ENCODE measurements at regions not wholly inside any gene's neighbourhood (a gene's known extent, or its start where the extent isn't known, plus 50 kb on each side); places are given as distances from the start of the nearest gene placed in this dataset.

- no peak for DNase-seq (ENCODE audit: low spot score)
These were observed 84.2 kb upstream of the TMEM18 start for GRCh38 chr2:761384-761783.

- DNase-seq (ENCODE audit: low spot score): no peak
These were observed 82.8 kb upstream of the TMEM18 start for GRCh38 chr2:760001-760400.

GRCh38 chr2:758073-758820 lies 81.0 kb upstream of the TMEM18 start:
- no peak for DNase-seq (ENCODE audit: low spot score)

GRCh38 chr2:753123-753522 lies 75.9 kb upstream of the TMEM18 start:
- no peak for DNase-seq (ENCODE audit: low spot score)

- no peak for DNase-seq (ENCODE audit: low spot score)
These were observed 74.3 kb upstream of the TMEM18 start for GRCh38 chr2:751474-751873.

- no peak for DNase-seq (ENCODE audit: low spot score)
These were observed 73.4 kb upstream of the TMEM18 start for GRCh38 chr2:750628-751027.

GRCh38 chr2:747762-748351 lies 70.7 kb upstream of the TMEM18 start:
- DNase-seq (ENCODE audit: low spot score): no peak

GRCh38 chr2:746697-747096 lies 69.5 kb upstream of the TMEM18 start:
- DNase-seq (ENCODE audit: low spot score): no peak

GRCh38 chr2:744088-744487 lies 66.9 kb upstream of the TMEM18 start:
- no peak for DNase-seq (ENCODE audit: low spot score)

- DNase-seq (ENCODE audit: low spot score): no peak
These were observed 65.0 kb upstream of the TMEM18 start for GRCh38 chr2:742221-742620.

GRCh38 chr2:741195-741496 lies 63.9 kb upstream of the TMEM18 start:
- no peak for DNase-seq (ENCODE audit: low spot score)

- peak; percentile 97 for DNase-seq (ENCODE audit: low spot score)
These were observed 63.4 kb upstream of the TMEM18 start for GRCh38 chr2:740322-741194.

GRCh38 chr2:739864-740321 lies 62.7 kb upstream of the TMEM18 start:
- peak; percentile 91 for DNase-seq (ENCODE audit: low spot score)

GRCh38 chr2:736939-737338 lies 59.7 kb upstream of the TMEM18 start:
- DNase-seq (ENCODE audit: low spot score): no peak

- DNase-seq (ENCODE audit: low spot score): no peak
These were observed 58.5 kb upstream of the TMEM18 start for GRCh38 chr2:735670-736218.

- DNase-seq (ENCODE audit: low spot score): no peak
These were observed 57.3 kb upstream of the TMEM18 start for GRCh38 chr2:734496-734895.

- DNase-seq (ENCODE audit: low spot score): no peak
These were observed 56.3 kb upstream of the TMEM18 start for GRCh38 chr2:733495-733894.

GRCh38 chr2:733001-733400 lies 55.8 kb upstream of the TMEM18 start:
- no peak for DNase-seq (ENCODE audit: low spot score)

GRCh38 chr2:731711-732110 lies 54.5 kb upstream of the TMEM18 start:
- no peak for DNase-seq (ENCODE audit: low spot score)

GRCh38 chr2:729376-729861 lies 52.2 kb upstream of the TMEM18 start:
- no peak for DNase-seq (ENCODE audit: low spot score)

GRCh38 chr2:728165-728564 lies 51.0 kb upstream of the TMEM18 start:
- no peak for DNase-seq (ENCODE audit: low spot score)

GRCh38 chr2:727071-727470 lies 49.9 kb upstream of the TMEM18 start:
- DNase-seq (ENCODE audit: low spot score): no peak

Data from SK-N-DZ (cell line).